ENCODE measurements at regions not wholly inside any gene's neighbourhood (a gene's known extent, or its start where the extent isn't known, plus 50 kb on each side); places are given as distances from the start of the nearest gene placed in this dataset.

DNA sequence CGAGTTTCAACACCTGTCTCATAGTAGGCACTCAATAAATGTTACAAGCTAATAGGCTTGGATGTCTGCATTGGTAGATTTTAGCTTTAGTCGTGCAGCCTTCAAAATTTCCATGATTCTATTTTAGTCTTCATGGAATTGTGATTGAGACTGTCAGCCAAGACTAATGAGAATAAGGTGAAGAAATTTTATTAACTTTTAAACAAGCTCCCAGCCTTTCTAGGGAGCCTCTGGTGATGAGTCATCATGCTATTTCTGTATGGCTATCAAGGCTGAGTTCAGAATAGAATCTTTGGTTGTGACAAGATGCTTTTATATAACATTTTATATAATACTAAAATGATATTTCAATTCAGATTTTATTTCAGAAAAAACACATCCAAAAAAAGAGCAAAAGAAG lies 685.8 kb downstream of the GABRG1 start:
- no peaks in the 10 kb centered on the region for H4K20me1 ChIP-seq (ENCODE audit: insufficient read depth, low read length)
- TF ChIP-seq EZH2 (IDR thresholded peaks at IDR 0.05; ENCODE audit: insufficient read depth, low read length), result no peak
- no peak for TF ChIP-seq CTCF (IDR thresholded peaks at IDR 0.05; ENCODE audit: insufficient read depth, low read depth, low read length)
- H3K4me3 Mint-ChIP-seq (ENCODE audit: unreplicated experiment), result no peak overlapping the region
- no peaks in the 10 kb centered on the region for H3K9me3 Mint-ChIP-seq (ENCODE audit: unreplicated experiment)
- FAIRE-seq (no peak), DNase-seq (ENCODE audit: low read depth) (no peak)
- no peak overlapping the region for H3K27ac ChIP-seq (ENCODE audit: low read depth, low read length)
- no peak overlapping the region for H2AFZ ChIP-seq (ENCODE audit: low read depth, low read length)
- no peaks in the 10 kb centered on the region for H3K27me3 ChIP-seq (ENCODE audit: insufficient read depth, low read length)
- H3K9me3 ChIP-seq (ENCODE audit: insufficient read depth, low read depth, low read length), result no peaks in the 10 kb centered on the region
- H3K4me1 ChIP-seq (ENCODE audit: insufficient read depth, low read length), result no peaks in the 10 kb centered on the region
- no peaks in the 10 kb centered on the region for H3K79me2 ChIP-seq (ENCODE audit: insufficient read depth, low read length)
- no peak overlapping the region for H3K9ac ChIP-seq (ENCODE audit: low read length)
- no peaks in the 10 kb centered on the region for H3K36me3 ChIP-seq (ENCODE audit: insufficient read depth, low read length)
- H3K4me2 ChIP-seq (ENCODE audit: low read length), result no peak overlapping the region
- H3K36me3 Mint-ChIP-seq (ENCODE audit: low read depth, unreplicated experiment), result no peaks in the 10 kb centered on the region
- H3K27ac Mint-ChIP-seq (ENCODE audit: unreplicated experiment), result no peak overlapping the region
- no peak overlapping the region for H3K4me3 ChIP-seq (ENCODE audit: insufficient read depth, low read depth, low read length)
- no peaks in the 10 kb centered on the region for H3K4me1 Mint-ChIP-seq (ENCODE audit: low read depth, unreplicated experiment)
- H3K27me3 Mint-ChIP-seq (ENCODE audit: low read depth, unreplicated experiment), result no peaks in the 10 kb centered on the region

- Mint-ChIP-seq H3K27me3 (ENCODE audit: low read depth, unreplicated experiment) (no peaks in the 10 kb centered on the region), H3K9me3 (ENCODE audit: unreplicated experiment) (no peaks in the 10 kb centered on the region), H3K4me3 (ENCODE audit: unreplicated experiment) (no peak overlapping the region), H3K36me3 (ENCODE audit: low read depth, unreplicated experiment) (no peaks in the 10 kb centered on the region), H3K4me1 (ENCODE audit: low read depth, unreplicated experiment) (no peaks in the 10 kb centered on the region), H3K27ac (ENCODE audit: unreplicated experiment) (no peak overlapping the region)
- Histone ChIP-seq H3K4me3 (ENCODE audit: insufficient read depth, low read depth, low read length) (no peak overlapping the region), H3K27me3 (ENCODE audit: insufficient read depth, low read length) (no peaks in the 10 kb centered on the region), H3K27ac (ENCODE audit: low read depth, low read length) (no peak overlapping the region), H3K9me3 (ENCODE audit: insufficient read depth, low read depth, low read length) (no peaks in the 10 kb centered on the region), H3K4me2 (ENCODE audit: low read length) (no peak overlapping the region), H3K36me3 (ENCODE audit: insufficient read depth, low read length) (no peaks in the 10 kb centered on the region), H2AFZ (ENCODE audit: low read depth, low read length) (no peak overlapping the region), H4K20me1 (ENCODE audit: insufficient read depth, low read length) (no peaks in the 10 kb centered on the region), H3K4me1 (ENCODE audit: insufficient read depth, low read length) (no peaks in the 10 kb centered on the region), H3K9ac (ENCODE audit: low read length) (no peak overlapping the region), H3K79me2 (ENCODE audit: insufficient read depth, low read length) (no peaks in the 10 kb centered on the region)
- FAIRE-seq (no peak), DNase-seq (ENCODE audit: low read depth) (no peak)
- no peak for TF ChIP-seq EZH2 (IDR thresholded peaks at IDR 0.05; ENCODE audit: insufficient read depth, low read length)
- no peak for TF ChIP-seq CTCF (IDR thresholded peaks at IDR 0.05; ENCODE audit: insufficient read depth, low read depth, low read length)
Observed at GRCh38 chr4:45437381-45437780, 686.5 kb downstream of the GABRG1 start.

DNA sequence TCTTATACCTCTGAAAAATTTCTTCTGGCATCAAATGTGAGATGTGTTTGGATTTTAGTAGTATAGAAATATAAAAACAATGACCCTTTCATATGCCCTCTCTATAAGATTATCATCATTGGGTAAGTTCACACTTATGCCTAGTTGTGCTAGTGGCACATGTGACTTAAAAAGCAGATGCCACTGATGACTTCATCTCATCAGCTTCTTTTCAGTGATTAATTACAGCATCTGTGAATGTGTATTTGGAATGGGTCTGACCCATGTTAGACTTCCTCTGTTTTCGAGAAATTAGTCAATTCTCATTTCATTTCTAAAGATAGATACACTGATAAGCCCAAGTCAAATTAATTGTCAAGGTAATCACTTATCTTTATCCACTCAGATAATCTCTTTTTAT lies 698.7 kb downstream of the GABRG1 start:
- H3K27ac ChIP-seq (ENCODE audit: low read depth, low read length), result no peak overlapping the region
- H3K27me3 ChIP-seq (ENCODE audit: insufficient read depth, low read length), result no peaks in the 10 kb centered on the region
- FAIRE-seq (no peak), DNase-seq (ENCODE audit: low read depth) (no peak)
- no peaks in the 10 kb centered on the region for H3K79me2 ChIP-seq (ENCODE audit: insufficient read depth, low read length)
- no peaks in the 10 kb centered on the region for H3K27me3 Mint-ChIP-seq (ENCODE audit: low read depth, unreplicated experiment)
- H3K4me1 ChIP-seq (ENCODE audit: insufficient read depth, low read length), result no peaks in the 10 kb centered on the region
- no peak overlapping the region for H3K4me3 ChIP-seq (ENCODE audit: insufficient read depth, low read depth, low read length)
- H3K36me3 Mint-ChIP-seq (ENCODE audit: low read depth, unreplicated experiment), result no peaks in the 10 kb centered on the region
- H3K4me1 Mint-ChIP-seq (ENCODE audit: low read depth, unreplicated experiment), result no peaks in the 10 kb centered on the region
- no peak overlapping the region for H3K27ac Mint-ChIP-seq (ENCODE audit: unreplicated experiment)
- H3K4me2 ChIP-seq (ENCODE audit: low read length), result no peak overlapping the region
- H3K36me3 ChIP-seq (ENCODE audit: insufficient read depth, low read length), result no peaks in the 10 kb centered on the region
- TF ChIP-seq CTCF (IDR thresholded peaks at IDR 0.05; ENCODE audit: insufficient read depth, low read depth, low read length) (no peak), EZH2 (IDR thresholded peaks at IDR 0.05; ENCODE audit: insufficient read depth, low read length) (no peak)
- no peak overlapping the region for H3K4me3 Mint-ChIP-seq (ENCODE audit: unreplicated experiment)
- H3K9ac ChIP-seq (ENCODE audit: low read length), result no peak overlapping the region
- H4K20me1 ChIP-seq (ENCODE audit: insufficient read depth, low read length), result no peaks in the 10 kb centered on the region
- no peaks in the 10 kb centered on the region for H3K9me3 Mint-ChIP-seq (ENCODE audit: unreplicated experiment)
- no peaks in the 10 kb centered on the region for H3K9me3 ChIP-seq (ENCODE audit: insufficient read depth, low read depth, low read length)
- no peak overlapping the region for H2AFZ ChIP-seq (ENCODE audit: low read depth, low read length)

Measured in astrocyte (in vitro differentiated cells and primary cell).